Activated CD8-positive, alpha-beta memory T cell treated with anti-CD3 and anti-CD28 coated beads, Interleukin-2, amount 10 ng/mL, durations not matched to agents 7 days and 5 days (primary cell): ENCODE measurements at regions not wholly inside any gene's neighbourhood (a gene's known extent, or its start where the extent isn't known, plus 50 kb on each side); places are given as distances from the start of the nearest gene placed in this dataset.

ENCODE experiments used
- ATAC-seq: fragments of 150-1000 bp; cut with Tn5 transposase; one replicate; pipeline ENCODE4 v1.10.0; 2021; ENCODE audit warnings: moderate library complexity
- CTCF ChIA-PET: fragments of 350-600 bp; sonication (Branson Sonifier 250); formaldehyde crosslinking; loops from one replicate; lab custom pipeline; 2021; ENCODE audit warnings: antibody characterized with exemption; lab: Charles Lee
- DNase-seq: peaks from one replicate; pipeline ENCODE4 v3.0.0-alpha.2; 2020
- H3K27ac Mint-ChIP-seq: one replicate; pipeline ENCODE4 v1.8.0; 2021; ENCODE audit warnings: mild to moderate bottlenecking, mixed read lengths
- H3K27me3 Mint-ChIP-seq: one replicate; pipeline ENCODE4 v1.8.0; 2021; ENCODE audit warnings: mixed read lengths
- H3K36me3 Mint-ChIP-seq: one replicate; pipeline ENCODE4 v1.8.0; 2021; ENCODE audit warnings: mild to moderate bottlenecking, mixed read lengths
- H3K4me1 Mint-ChIP-seq: one replicate; pipeline ENCODE4 v1.8.0; 2021; ENCODE audit warnings: mixed read lengths
- H3K4me3 Mint-ChIP-seq: one replicate; pipeline ENCODE4 v1.8.0; 2021; ENCODE audit warnings: mild to moderate bottlenecking, moderate library complexity, mixed read lengths
- H3K9me3 Mint-ChIP-seq: one replicate; pipeline ENCODE4 v1.8.0; 2022; ENCODE audit warnings: low read depth, mixed read lengths

DNA sequence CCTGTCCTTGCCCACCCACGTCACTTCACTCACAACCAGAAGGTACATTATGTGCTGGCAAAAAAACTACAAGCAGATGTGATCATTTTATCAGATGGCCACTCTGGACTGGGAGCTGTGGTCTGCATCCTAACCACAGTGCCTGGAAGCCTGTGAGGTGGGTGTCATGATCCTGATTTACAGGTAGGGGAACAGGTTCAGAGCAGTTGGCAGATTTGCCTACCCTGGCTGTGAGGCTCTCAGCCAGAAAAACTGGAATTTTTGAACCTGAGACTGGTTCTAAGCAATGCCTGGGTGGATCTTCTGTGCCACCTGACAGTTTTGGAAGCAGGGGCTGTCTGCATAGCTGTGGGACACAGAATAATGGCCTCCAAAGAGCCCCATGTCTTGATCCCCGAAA lies 150.8 kb downstream of the SYF2 start:
- CTCF ChIA-PET = interaction anchor here (2.2 kb wide), 1 partner anchor 44 kb away, joined by 12 read pairs; no protein-coding TSS in a partner anchor
- H3K4me3 Mint-ChIP-seq = no peak overlapping the region
- ATAC-seq = no peak
- H3K9me3 Mint-ChIP-seq = peaks cover 6% of the 10 kb centered on the region
- no peaks in the 10 kb centered on the region for H3K4me1 Mint-ChIP-seq
- H3K27ac Mint-ChIP-seq = no peak overlapping the region
- peaks cover 6% of the 10 kb centered on the region for H3K36me3 Mint-ChIP-seq
- peaks cover 38% of the 10 kb centered on the region for H3K27me3 Mint-ChIP-seq
- no peak for DNase-seq

DNA sequence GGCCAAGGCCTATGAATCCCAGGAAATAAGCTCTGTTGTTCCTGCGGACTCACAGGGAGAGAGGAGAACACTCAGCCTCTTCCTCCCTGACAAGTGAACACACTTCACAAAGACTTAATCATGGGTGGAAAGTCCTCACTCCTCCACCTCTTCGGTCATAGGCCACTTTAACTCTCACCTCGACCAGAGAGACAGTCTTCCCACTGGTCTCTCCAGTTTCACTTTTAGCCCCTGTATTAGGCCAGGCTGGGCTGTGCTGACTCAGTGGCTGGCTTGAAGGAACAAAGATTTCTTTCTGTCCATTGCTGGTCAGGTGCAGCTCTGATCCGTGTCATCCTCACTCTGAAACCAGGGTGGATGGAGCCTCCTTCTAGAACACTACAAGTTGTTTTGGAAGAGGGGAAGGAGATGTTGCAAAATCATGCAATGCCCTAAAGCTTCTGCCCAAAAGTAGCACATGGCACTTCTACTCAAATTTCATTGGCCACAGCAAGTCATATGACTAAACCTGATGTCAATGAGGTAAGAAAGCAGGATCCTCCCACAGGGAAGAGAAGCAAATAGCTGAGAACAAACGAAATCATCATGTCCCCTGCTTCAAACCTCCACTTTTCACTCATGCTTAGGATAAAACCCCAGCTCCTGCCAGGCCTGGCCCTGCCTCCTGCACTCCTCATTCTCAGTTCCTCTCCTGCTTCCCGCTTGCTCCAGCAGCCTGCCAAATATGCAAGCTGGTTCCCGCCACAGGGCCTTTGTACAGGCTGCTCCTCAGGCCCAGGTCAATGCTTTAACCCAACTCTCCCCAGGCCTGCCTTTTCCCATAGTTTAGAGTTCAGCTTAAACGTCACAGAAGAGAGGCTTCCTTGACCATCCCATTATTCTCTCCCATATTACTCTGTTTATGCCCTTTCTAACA lies 150.5 kb upstream of the RUNX3 start:
- Mint-ChIP-seq H3K4me3 (no peak overlapping the region), H3K36me3 (peaks cover 8% of the 10 kb centered on the region), H3K9me3 (peaks cover 11% of the 10 kb centered on the region), H3K4me1 (no peaks in the 10 kb centered on the region), H3K27me3 (peaks cover 40% of the 10 kb centered on the region), H3K27ac (no peak overlapping the region)
- CTCF ChIA-PET = interaction anchor here (0.6 to 2.2 kb wide), 3 partner anchors 19 to 853 kb away, joined by 3 to 12 read pairs (median 4); no protein-coding TSS in a partner anchor
- ATAC-seq (no peak), DNase-seq (no peak)

DNA sequence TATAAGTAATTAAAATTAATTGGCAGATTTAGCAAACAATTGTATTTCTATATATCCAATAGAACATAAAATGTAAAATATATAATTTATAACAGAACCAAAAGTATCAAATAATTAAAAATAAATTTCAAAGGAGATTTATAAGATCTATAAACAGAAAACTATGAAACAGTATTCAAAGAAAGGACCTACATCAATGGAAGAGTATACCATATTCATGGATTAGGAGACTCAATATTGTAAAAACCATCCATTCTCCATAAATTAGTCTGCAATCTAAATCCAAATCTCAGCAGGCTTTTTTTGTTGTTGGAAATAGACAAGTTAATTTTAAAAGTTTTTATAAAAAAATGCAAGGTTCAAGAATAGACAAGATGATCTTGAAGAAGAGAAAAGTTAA lies 149.0 kb upstream of the RUNX3 start:
- DNase-seq (no peak), ATAC-seq (no peak)
- Mint-ChIP-seq H3K36me3 (peaks cover 8% of the 10 kb centered on the region), H3K27me3 (peaks cover 27% of the 10 kb centered on the region), H3K9me3 (peaks cover 11% of the 10 kb centered on the region), H3K27ac (no peak overlapping the region), H3K4me1 (no peaks in the 10 kb centered on the region), H3K4me3 (no peak overlapping the region)
- CTCF ChIA-PET = no interaction called here

DNA sequence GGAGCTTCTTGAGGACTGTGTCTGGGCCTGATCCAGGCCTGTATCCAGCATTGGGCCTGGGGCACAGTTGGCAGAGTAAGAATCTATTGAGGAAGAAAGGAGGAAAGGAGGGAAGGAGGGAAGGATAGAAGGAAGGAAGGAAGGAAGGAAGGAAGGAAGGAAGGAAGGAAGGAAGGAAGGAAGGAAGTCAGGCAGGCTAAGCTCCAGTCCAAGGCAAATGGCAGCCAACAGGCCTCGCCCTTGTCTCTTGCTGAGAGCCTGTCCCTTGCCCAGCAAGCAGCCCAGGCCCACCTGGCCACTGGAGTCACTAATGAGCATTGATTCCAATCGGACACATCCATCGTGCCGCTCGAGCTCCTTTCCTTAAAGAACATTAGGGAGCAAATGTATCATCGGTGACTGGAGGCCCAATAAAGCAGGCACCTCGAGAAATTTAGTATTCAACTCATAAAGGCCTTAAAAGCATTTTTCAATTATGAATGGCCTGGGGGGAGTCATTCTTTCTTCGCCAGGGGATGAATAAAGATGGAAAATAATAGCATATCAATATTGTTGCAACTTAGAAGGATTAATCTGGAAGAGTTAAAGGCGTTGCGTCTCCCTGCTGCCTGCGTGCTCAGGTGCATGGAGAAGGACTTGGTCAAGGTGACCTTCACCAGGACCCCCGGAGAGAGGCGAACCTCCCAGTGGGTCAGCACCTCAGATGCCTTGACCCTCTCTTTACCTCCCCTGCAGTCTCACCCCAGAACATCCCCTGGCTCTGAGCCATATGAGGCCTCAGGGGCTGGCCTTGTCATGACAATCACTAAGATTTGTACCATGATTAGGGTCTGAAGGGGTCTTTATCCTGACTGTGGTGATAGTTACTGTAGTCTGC lies 144.5 kb upstream of the RUNX3 start:
- Mint-ChIP-seq H3K4me1 (no peaks in the 10 kb centered on the region), H3K36me3 (peaks cover 8% of the 10 kb centered on the region), H3K27me3 (peaks cover 22% of the 10 kb centered on the region), H3K27ac (no peak overlapping the region), H3K4me3 (no peak overlapping the region), H3K9me3 (peaks cover 11% of the 10 kb centered on the region)
- no peak for ATAC-seq
- CTCF ChIA-PET = no interaction called here
- DNase-seq = no peak

DNA sequence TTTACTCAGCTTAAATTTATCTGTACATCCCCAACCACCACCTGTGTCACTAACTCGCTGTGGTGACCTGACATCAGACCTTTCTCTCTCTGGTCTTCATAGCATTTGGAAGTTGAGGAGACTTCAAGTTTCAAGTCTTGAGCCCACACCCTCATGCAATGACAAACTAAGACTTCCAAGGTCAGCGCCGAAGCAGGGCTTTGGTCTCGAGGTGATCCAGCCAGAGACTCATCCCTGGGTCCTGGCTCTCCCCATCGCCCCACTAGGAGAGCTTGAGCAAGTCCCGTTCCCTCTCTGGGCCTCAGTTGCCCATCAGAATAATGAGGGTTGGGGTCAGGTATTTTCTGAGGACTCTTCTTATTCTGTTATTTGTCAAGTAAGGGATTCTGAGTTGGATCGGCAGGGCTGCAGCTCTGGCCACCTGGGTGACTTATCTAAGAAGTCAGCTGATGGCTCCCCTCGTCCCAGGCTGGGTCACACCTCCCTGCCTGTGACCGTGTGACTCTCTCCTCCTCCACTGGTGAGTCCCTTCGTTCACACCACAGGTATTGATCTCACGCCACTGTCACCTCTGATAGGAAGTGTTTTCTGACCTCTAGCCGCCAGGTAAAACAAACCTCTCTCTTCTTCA lies 143.7 kb upstream of the RUNX3 start:
- no peak for ATAC-seq
- H3K36me3 Mint-ChIP-seq = peaks cover 8% of the 10 kb centered on the region

DNA sequence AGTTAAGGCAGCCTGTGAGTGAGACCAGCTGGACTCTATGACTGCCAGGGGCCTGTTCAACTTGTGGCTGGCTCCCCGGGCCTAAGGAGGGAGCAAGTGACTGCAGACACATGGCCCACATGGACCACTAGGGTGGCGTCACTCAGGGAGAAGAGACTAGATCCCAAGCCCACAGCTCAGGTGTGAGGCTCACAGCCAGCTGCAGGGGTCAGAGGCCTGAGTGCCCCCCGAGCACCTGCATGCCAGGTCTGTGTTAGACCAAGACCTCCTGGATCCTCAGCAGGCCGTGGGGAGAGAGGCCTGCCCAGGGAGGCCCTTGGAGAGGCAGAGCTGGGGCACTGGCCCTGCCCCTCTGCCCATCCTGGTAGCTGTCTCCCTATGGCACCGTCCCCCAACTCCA lies 142.4 kb upstream of the RUNX3 start:
- DNase-seq (no peak), ATAC-seq (no peak)
- Mint-ChIP-seq H3K27me3 (peaks cover 23% of the 10 kb centered on the region), H3K27ac (no peak overlapping the region), H3K9me3 (peaks cover 11% of the 10 kb centered on the region), H3K36me3 (peaks cover 8% of the 10 kb centered on the region), H3K4me3 (no peak overlapping the region), H3K4me1 (no peaks in the 10 kb centered on the region)
- CTCF ChIA-PET = interaction anchor here (0.9 to 1.2 kb wide), 2 partner anchors 36 to 174 kb away, joined by 3 to 5 read pairs; no protein-coding TSS in a partner anchor

More for the DNA sequence above, 143.7 kb upstream of the RUNX3 start:
- H3K4me1 Mint-ChIP-seq = no peaks in the 10 kb centered on the region
- CTCF ChIA-PET = interaction anchor here (0.8 kb wide), 1 partner anchor 14 kb away, joined by 3 read pairs; no protein-coding TSS in a partner anchor
- H3K27me3 Mint-ChIP-seq = peaks cover 22% of the 10 kb centered on the region
- H3K9me3 Mint-ChIP-seq = peaks cover 11% of the 10 kb centered on the region
- no peak overlapping the region for H3K27ac Mint-ChIP-seq
- DNase-seq = no peak
- no peak overlapping the region for H3K4me3 Mint-ChIP-seq

DNA sequence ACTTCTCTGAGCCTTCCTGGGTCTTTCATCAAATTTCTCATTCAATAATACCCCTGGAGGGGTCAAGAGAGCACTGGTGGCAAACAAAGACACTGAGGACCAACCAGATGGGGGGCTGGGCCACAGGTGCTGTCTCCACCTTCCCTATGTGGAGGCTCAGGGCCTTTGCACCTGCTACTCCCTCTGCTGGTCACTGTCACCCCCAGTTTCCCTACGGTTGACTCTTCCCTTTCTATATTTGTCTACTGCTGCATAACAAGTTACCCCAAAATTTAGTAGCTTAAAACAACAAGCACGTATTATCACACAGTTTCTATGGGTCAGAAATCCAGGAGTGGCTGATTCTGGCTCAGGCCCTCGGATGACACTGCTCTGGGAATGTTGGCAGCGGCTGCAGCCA lies 138.8 kb upstream of the RUNX3 start:
- ATAC-seq (no peak), DNase-seq (no peak)
- Mint-ChIP-seq H3K9me3 (no peaks in the 10 kb centered on the region), H3K4me3 (no peak overlapping the region), H3K27ac (no peak overlapping the region), H3K27me3 (peaks cover 22% of the 10 kb centered on the region), H3K4me1 (peaks cover 31% of the 10 kb centered on the region), H3K36me3 (no peaks in the 10 kb centered on the region)
- CTCF ChIA-PET = no interaction called here

DNA sequence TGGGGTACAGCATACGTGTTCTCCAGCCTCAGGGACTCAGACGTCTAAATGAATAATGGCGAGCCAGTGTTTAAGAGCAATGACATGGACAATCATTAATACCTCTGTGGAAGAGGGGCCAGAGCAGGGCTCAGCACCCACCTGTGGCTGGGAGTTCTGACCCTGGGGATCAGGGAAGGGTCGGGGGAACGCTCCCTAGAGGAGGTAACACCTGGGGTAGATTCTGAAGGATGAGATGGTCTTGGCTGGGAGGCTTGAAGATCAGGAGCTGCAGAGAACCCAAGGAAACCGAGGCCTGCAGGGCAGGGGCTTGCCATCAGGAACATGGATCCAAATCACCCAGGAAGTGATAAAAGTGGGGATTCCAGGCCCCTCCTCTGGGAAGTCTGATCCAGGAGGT lies 138.2 kb upstream of the RUNX3 start:
- CTCF ChIA-PET = no interaction called here

DNA sequence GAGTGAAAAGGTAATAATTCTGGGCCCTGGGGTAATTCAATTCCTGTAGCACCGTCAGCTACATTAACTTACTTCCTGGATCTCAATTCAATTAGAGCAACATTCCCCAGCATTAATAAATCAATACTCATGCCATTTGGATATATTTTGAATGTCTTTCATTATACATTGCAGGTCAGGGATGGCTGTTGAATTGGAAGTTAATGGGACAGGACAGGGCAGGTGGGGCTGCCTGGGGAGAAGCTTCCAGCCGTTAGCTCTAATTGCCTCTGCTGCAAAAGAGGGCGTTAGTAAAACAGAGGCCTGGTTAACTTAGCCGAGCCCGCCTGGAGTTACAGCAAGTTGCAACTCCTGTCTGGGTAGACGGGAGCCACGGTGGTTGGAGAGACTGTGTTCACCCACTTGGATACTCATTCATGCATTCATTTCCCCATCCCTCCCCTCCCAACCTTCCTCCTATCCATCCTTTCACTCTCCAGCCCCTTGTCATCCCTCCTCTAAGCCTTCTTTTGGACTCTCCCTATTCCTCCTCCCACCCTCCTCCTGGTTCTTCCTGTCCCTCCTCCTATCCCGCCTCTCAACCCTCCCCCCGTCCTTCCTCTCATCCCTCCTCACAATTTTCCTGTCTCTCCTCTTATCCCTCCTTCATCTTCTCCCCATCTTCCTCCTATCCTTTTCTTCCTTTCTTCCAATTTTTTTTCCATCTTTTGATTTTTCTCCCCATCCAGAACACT lies 137.6 kb upstream of the RUNX3 start:
- CTCF ChIA-PET = interaction anchor here (0.6 to 4.5 kb wide), 2 partner anchors 33 to 217 kb away, joined by 3 to 24 read pairs; no protein-coding TSS in a partner anchor
- H3K27me3 Mint-ChIP-seq = peaks cover 25% of the 10 kb centered on the region
- peaks cover 35% of the 10 kb centered on the region for H3K4me1 Mint-ChIP-seq
- no peak overlapping the region for H3K4me3 Mint-ChIP-seq
- no peaks in the 10 kb centered on the region for H3K9me3 Mint-ChIP-seq
- H3K27ac Mint-ChIP-seq = no peak overlapping the region
- no peak for ATAC-seq
- no peak for DNase-seq
- H3K36me3 Mint-ChIP-seq = no peaks in the 10 kb centered on the region

More for the DNA sequence above, 138.2 kb upstream of the RUNX3 start:
- no peak for DNase-seq
- no peak for ATAC-seq
- no peak overlapping the region for H3K4me3 Mint-ChIP-seq
- peaks cover 35% of the 10 kb centered on the region for H3K4me1 Mint-ChIP-seq
- H3K9me3 Mint-ChIP-seq = no peaks in the 10 kb centered on the region
- no peak overlapping the region for H3K27ac Mint-ChIP-seq
- H3K36me3 Mint-ChIP-seq = no peaks in the 10 kb centered on the region
- H3K27me3 Mint-ChIP-seq = peaks cover 25% of the 10 kb centered on the region

DNA sequence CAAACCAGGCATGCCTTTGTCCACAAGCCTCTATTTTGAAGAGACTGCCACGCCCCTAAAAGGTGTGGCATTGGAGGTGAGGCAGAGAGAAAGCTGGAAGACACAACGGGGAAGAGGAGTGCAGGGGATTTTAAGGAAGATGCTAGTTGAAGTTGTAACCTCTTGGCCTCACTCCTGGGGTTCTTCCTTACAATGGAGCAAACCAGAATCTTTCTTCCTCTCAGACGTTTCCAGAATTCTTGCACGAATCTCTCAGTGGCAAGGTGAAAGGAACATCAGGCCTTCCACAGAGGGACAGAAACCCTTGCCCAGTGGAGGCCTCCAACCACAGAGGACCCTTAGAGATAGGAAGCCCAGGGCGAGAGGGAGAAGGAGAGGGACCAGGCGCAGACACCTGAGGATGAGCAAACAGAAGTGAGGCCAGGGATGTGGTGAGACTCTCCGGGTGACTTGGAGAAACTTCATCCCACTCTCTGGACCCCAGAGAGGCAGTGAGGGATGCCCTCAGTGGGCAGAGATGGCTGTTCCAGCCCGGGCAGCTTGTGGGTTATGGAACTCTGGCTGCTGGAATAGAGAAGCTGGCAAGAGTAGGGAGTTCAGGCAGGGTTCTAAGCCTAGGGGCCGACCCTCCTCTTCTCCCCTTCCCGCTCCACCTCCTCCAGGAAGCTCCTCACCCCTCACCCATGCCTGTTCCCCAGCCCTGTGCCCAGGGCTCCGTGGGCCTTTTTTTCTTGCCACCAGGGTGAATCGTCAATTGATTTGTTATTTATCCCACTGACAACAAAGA lies 136.8 kb upstream of the RUNX3 start:
- H3K9me3 Mint-ChIP-seq = no peaks in the 10 kb centered on the region

DNA sequence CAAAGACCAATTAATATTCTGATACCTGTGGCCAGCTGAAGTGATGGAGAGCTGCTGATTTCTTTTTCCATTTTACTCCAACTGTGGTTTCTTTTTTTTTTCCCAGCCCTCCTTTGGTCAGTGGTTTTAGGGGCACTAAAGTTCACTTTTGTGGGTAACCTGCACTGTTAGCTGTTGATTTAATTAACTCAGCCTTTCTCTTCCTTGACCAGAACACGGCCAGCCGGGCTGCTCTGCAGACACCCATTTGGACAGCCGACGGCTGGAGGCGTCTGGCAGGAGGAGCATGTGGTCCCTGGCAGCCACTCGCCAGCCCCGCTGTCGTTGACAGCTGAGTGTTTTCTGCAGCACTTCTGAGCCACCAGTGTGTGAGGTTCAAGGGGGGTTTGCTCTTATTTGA lies 136.2 kb upstream of the RUNX3 start:
- Mint-ChIP-seq H3K36me3 (no peaks in the 10 kb centered on the region), H3K9me3 (no peaks in the 10 kb centered on the region), H3K27me3 (peaks cover 31% of the 10 kb centered on the region), H3K4me3 (no peak overlapping the region), H3K27ac (peak overlapping the region; percentile 48), H3K4me1 (peaks cover 35% of the 10 kb centered on the region)
- CTCF ChIA-PET = interaction anchor here (1.2 to 4.5 kb wide), 4 partner anchors 29 to 34 kb away, joined by 4 to 24 read pairs (median 5); no protein-coding TSS in a partner anchor
- DNase-seq (no peak), ATAC-seq (no peak)

More for the DNA sequence above, 136.8 kb upstream of the RUNX3 start:
- ATAC-seq = no peak
- H3K4me1 Mint-ChIP-seq = peaks cover 35% of the 10 kb centered on the region
- no peak for DNase-seq
- peaks cover 26% of the 10 kb centered on the region for H3K27me3 Mint-ChIP-seq
- CTCF ChIA-PET = interaction anchor here (0.6 to 4.5 kb wide), 3 partner anchors 33 to 217 kb away, joined by 3 to 24 read pairs (median 4); no protein-coding TSS in a partner anchor
- no peak overlapping the region for H3K27ac Mint-ChIP-seq
- no peak overlapping the region for H3K4me3 Mint-ChIP-seq
- H3K36me3 Mint-ChIP-seq = no peaks in the 10 kb centered on the region
